ENCODE measurements at regions not wholly inside any gene's neighbourhood (a gene's known extent, or its start where the extent isn't known, plus 50 kb on each side); places are given as distances from the start of the nearest gene placed in this dataset.

DNA sequence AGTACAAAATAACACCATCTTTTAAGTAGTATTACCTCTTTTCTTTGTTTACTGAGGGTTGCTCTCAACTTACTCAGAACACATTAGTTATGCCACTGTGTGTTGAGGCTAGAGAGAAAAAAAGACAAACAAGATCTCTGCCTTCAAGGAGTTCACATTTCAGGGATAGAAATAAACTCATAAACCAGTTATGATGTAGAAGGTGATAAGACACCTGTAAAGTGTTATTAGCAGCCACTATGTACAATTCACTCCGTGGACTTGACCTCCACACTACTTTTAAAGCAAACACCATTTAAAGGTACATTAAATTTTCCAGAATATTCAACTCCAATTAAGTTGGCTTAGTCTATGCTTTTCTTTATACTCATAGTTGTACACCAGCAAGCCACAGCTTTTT lies 278.0 kb downstream of the PDGFC start:
- H3K4me1 ChIP-seq = no peaks in the 10 kb centered on the region
- in situ Hi-C loops (cut with MboI; ENCODE audit: low sequenced_read_pairs in 4 of 4) (no loop called here), intact Hi-C loops (cut with DNase I; ENCODE audit: low total_unique reads) (no loop called here)
- no peaks in the 10 kb centered on the region for H3K9me3 ChIP-seq
- DNase-seq (no peak), ATAC-seq (no peak)
- no peak overlapping the region for H3K27ac ChIP-seq
- TF ChIP-seq, protein P1, sequence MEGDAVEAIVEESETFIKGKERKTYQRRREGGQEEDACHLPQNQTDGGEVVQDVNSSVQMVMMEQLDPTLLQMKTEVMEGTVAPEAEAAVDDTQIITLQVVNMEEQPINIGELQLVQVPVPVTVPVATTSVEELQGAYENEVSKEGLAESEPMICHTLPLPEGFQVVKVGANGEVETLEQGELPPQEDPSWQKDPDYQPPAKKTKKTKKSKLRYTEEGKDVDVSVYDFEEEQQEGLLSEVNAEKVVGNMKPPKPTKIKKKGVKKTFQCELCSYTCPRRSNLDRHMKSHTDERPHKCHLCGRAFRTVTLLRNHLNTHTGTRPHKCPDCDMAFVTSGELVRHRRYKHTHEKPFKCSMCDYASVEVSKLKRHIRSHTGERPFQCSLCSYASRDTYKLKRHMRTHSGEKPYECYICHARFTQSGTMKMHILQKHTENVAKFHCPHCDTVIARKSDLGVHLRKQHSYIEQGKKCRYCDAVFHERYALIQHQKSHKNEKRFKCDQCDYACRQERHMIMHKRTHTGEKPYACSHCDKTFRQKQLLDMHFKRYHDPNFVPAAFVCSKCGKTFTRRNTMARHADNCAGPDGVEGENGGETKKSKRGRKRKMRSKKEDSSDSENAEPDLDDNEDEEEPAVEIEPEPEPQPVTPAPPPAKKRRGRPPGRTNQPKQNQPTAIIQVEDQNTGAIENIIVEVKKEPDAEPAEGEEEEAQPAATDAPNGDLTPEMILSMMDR (IDR thresholded peaks at IDR 0.05 in 4 of 5, conservative IDR thresholded peaks at IDR 0.05 in 1 of 5) = no peak
- no peak for TF ChIP-seq POLR2A (IDR thresholded peaks at IDR 0.05)
- no peaks in the 10 kb centered on the region for H3K27me3 ChIP-seq
- no peak overlapping the region for H3K4me3 ChIP-seq
- no peaks in the 10 kb centered on the region for H3K36me3 ChIP-seq

GRCh38 chr4:156692016-156692415 lies 279.6 kb downstream of the PDGFC start:
- no peak overlapping the region for H3K27ac ChIP-seq
- no peaks in the 10 kb centered on the region for H3K27me3 ChIP-seq
- H3K36me3 ChIP-seq = no peaks in the 10 kb centered on the region
- TF ChIP-seq POLR2A (IDR thresholded peaks at IDR 0.05) = no peak
- TF ChIP-seq, protein P1 (IDR thresholded peaks at IDR 0.05 in 4 of 5, conservative IDR thresholded peaks at IDR 0.05 in 1 of 5) = no peak
- no peak overlapping the region for H3K4me3 ChIP-seq
- in situ Hi-C loops (cut with MboI; ENCODE audit: low sequenced_read_pairs in 4 of 4) = no loop called here
- no peaks in the 10 kb centered on the region for H3K9me3 ChIP-seq
- ATAC-seq = no peak
- H3K4me1 ChIP-seq = no peaks in the 10 kb centered on the region
- intact Hi-C loops (cut with DNase I; ENCODE audit: low total_unique reads) = no loop called here
- no peak for DNase-seq

GRCh38 chr4:156690572-156690971 lies 281.0 kb downstream of the PDGFC start:
- DNase-seq (no peak), ATAC-seq (no peak)
- H3K4me1 ChIP-seq = no peaks in the 10 kb centered on the region
- H3K27ac ChIP-seq = no peak overlapping the region
- TF ChIP-seq, protein P1 (IDR thresholded peaks at IDR 0.05 in 4 of 5, conservative IDR thresholded peaks at IDR 0.05 in 1 of 5) = no peak
- no peak for TF ChIP-seq POLR2A (IDR thresholded peaks at IDR 0.05)
- no peaks in the 10 kb centered on the region for H3K36me3 ChIP-seq
- H3K9me3 ChIP-seq = no peaks in the 10 kb centered on the region
- no peak overlapping the region for H3K4me3 ChIP-seq
- in situ Hi-C loops (cut with MboI; ENCODE audit: low sequenced_read_pairs in 4 of 4) = no loop called here
- no peaks in the 10 kb centered on the region for H3K27me3 ChIP-seq
- intact Hi-C loops (cut with DNase I; ENCODE audit: low total_unique reads) = no loop called here

- ATAC-seq = peak; percentile 45 to 49
- H3K36me3 ChIP-seq = no peaks in the 10 kb centered on the region
- DNase-seq = no peak
- no peak overlapping the region for H3K27ac ChIP-seq
- no peak overlapping the region for H3K4me3 ChIP-seq
- no peak for TF ChIP-seq POLR2A (IDR thresholded peaks at IDR 0.05)
- TF ChIP-seq, protein P1 (IDR thresholded peaks at IDR 0.05 in 4 of 5, conservative IDR thresholded peaks at IDR 0.05 in 1 of 5) = no peak
- in situ Hi-C loops (cut with MboI; ENCODE audit: low sequenced_read_pairs in 4 of 4) (no loop called here), intact Hi-C loops (cut with DNase I; ENCODE audit: low total_unique reads) (no loop called here)
- H3K4me1 ChIP-seq = no peaks in the 10 kb centered on the region
- no peaks in the 10 kb centered on the region for H3K27me3 ChIP-seq
- H3K9me3 ChIP-seq = no peaks in the 10 kb centered on the region
Measured at GRCh38 chr4:156686120-156686519, 285.5 kb downstream of the PDGFC start.

DNA sequence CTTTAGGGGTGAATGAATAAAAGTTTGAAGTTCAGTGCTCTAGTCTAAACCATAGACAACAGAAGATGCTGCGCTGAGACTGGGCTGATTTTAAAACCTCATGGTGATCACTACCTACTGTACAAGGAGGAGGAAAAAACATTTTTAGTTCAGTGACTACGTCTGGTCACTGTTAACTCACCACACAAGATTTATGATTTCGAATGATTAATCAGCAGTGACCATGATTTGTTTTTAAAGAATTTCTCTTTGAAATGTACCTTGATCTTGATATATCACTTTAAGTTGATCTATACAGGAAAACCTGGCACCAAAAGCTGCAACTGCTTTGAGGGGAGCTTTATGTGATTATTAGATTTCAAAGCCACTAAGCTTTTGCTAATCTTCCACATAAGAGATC lies 286.3 kb downstream of the PDGFC start:
- in situ Hi-C loops (cut with MboI; ENCODE audit: low sequenced_read_pairs in 4 of 4) = no loop called here
- no peaks in the 10 kb centered on the region for H3K27me3 ChIP-seq
- intact Hi-C loops (cut with DNase I; ENCODE audit: low total_unique reads) = no loop called here

More for the DNA sequence above, 286.3 kb downstream of the PDGFC start:
- H3K9me3 ChIP-seq = no peaks in the 10 kb centered on the region
- H3K4me3 ChIP-seq = no peak overlapping the region
- no peaks in the 10 kb centered on the region for H3K4me1 ChIP-seq
- ATAC-seq (no peak), DNase-seq (no peak)
- no peak overlapping the region for H3K27ac ChIP-seq
- no peaks in the 10 kb centered on the region for H3K36me3 ChIP-seq
- TF ChIP-seq, protein P1 (IDR thresholded peaks at IDR 0.05 in 4 of 5, conservative IDR thresholded peaks at IDR 0.05 in 1 of 5) = no peak
- no peak for TF ChIP-seq POLR2A (IDR thresholded peaks at IDR 0.05)

Measured in gastrocnemius medialis (tissue), 4 donors.